Peyer's patch (tissue), 4 donors: ENCODE measurements at regions not wholly inside any gene's neighbourhood (a gene's known extent, or its start where the extent isn't known, plus 50 kb on each side); places are given as distances from the start of the nearest gene placed in this dataset.

Source experiments
- DNase-seq, 3 donors: peaks; one replicate each; pipeline ENCODE4 v3.0.0-alpha.2; 2017 to 2019
- H3K27ac ChIP-seq, 4 donors: fragments of 200-600 bp; sonication (generic); one replicate each; pipeline ENCODE4 v1.5.1; 2016 to 2019
- H3K27me3 ChIP-seq, 2 donors: fragments of 200-600 bp; sonication (generic); one replicate each; pipeline ENCODE4 v1.5.1; 2019
- H3K36me3 ChIP-seq, 3 donors: fragments of 200-600 bp; sonication (generic); one replicate each; pipeline ENCODE4 v1.5.1; 2016 to 2019
- H3K4me1 ChIP-seq, 4 donors: fragments of 200-600 bp; sonication (generic); one replicate each; pipeline ENCODE4 v1.5.1; 2016 to 2019
- H3K4me3 ChIP-seq, 4 donors: fragments of 200-600 bp; sonication (generic); 1 replicate in 3 of 4; 2 replicates in 1 of 4; pipeline ENCODE4 v1.5.1; 2016 to 2019; ENCODE audit warnings: mild to moderate bottlenecking in 1 of 4
- H3K9me3 ChIP-seq, 4 donors: fragments of 200-600 bp; sonication (generic); one replicate each; pipeline ENCODE4 v1.5.1; 2016 to 2019; ENCODE audit warnings: mild to moderate bottlenecking in 1 of 4
- CTCF ChIP-seq, 6 experiments: fragments of 450-650 bp in 4 of 6; fragments of 200-600 bp in 2 of 6; sonication (generic) in 1 of 6; IDR thresholded peaks; one replicate each; pipeline ENCODE4 v1.5.1; 2017 to 2019; ENCODE audit warnings: antibody characterized with exemption in 6 of 6, mild to moderate bottlenecking in 3 of 6, moderate library complexity in 1 of 6
- POLR2A ChIP-seq, 2 donors: fragments of 450-650 bp; IDR thresholded peaks; one replicate each; pipeline ENCODE4 v1.5.1; 2017; ENCODE audit warnings: antibody characterized with exemption in 2 of 2, mild to moderate bottlenecking in 2 of 2, moderate library complexity in 2 of 2

GRCh38 chr11:43549624-43550023, 130.9 kb upstream of the HSD17B12 start:
- no peak overlapping the region for H3K4me3 ChIP-seq
- no peaks in the 10 kb centered on the region for H3K36me3 ChIP-seq
- no peak for TF ChIP-seq POLR2A (IDR thresholded peaks at IDR 0.05)
- no peak for TF ChIP-seq CTCF (IDR thresholded peaks at IDR 0.05)
- no peak overlapping the region for H3K27ac ChIP-seq
- H3K9me3 ChIP-seq: no peaks in the 10 kb centered on the region
- no peaks in the 10 kb centered on the region for H3K27me3 ChIP-seq
- peaks cover 0 to 14% (median 0%) of the 10 kb centered on the region in 4 donors for H3K4me1 ChIP-seq
- no peak for DNase-seq

- H3K9me3 ChIP-seq: no peaks in the 10 kb centered on the region
- no peak overlapping the region for H3K27ac ChIP-seq
- H3K4me3 ChIP-seq: no peak overlapping the region
- no peak for DNase-seq
- H3K4me1 ChIP-seq: peaks cover 0 to 14% (median 0%) of the 10 kb centered on the region in 4 donors
- no peaks in the 10 kb centered on the region for H3K36me3 ChIP-seq
- H3K27me3 ChIP-seq: no peaks in the 10 kb centered on the region
- TF ChIP-seq CTCF (IDR thresholded peaks at IDR 0.05) (no peak), POLR2A (IDR thresholded peaks at IDR 0.05) (no peak)
Measured at GRCh38 chr11:43550714-43551113, 129.8 kb upstream of the HSD17B12 start.

GRCh38 chr11:43554148-43554473, 126.4 kb upstream of the HSD17B12 start:
- H3K27me3 ChIP-seq: peaks cover 0 to 6% of the 10 kb centered on the region in 2 donors
- H3K4me1 ChIP-seq: no peaks in the 10 kb centered on the region
- H3K4me3 ChIP-seq: no peak overlapping the region
- TF ChIP-seq CTCF (IDR thresholded peaks at IDR 0.05) (no peak), POLR2A (IDR thresholded peaks at IDR 0.05) (no peak)
- H3K27ac ChIP-seq: no peak overlapping the region
- no peaks in the 10 kb centered on the region for H3K36me3 ChIP-seq
- H3K9me3 ChIP-seq: no peaks in the 10 kb centered on the region
- DNase-seq: no peak

GRCh38 chr11:43555186-43555585, 125.4 kb upstream of the HSD17B12 start:
- no peak for DNase-seq
- Histone ChIP-seq H3K27ac (no peak overlapping the region), H3K9me3 (no peaks in the 10 kb centered on the region), H3K27me3 (peaks cover 0 to 6% of the 10 kb centered on the region in 2 donors), H3K36me3 (no peaks in the 10 kb centered on the region), H3K4me3 (no peak overlapping the region), H3K4me1 (no peaks in the 10 kb centered on the region)
- TF ChIP-seq POLR2A (IDR thresholded peaks at IDR 0.05) (no peak), CTCF (IDR thresholded peaks at IDR 0.05) (no peak)

GRCh38 chr11:43555816-43556611, 124.5 kb upstream of the HSD17B12 start:
- no peak overlapping the region for H3K27ac ChIP-seq
- no peaks in the 10 kb centered on the region for H3K36me3 ChIP-seq
- TF ChIP-seq CTCF (IDR thresholded peaks at IDR 0.05) (no peak), POLR2A (IDR thresholded peaks at IDR 0.05) (no peak)
- no peak for DNase-seq
- no peaks in the 10 kb centered on the region for H3K4me1 ChIP-seq
- no peaks in the 10 kb centered on the region for H3K9me3 ChIP-seq
- H3K4me3 ChIP-seq: no peak overlapping the region
- H3K27me3 ChIP-seq: peaks cover 0 to 6% of the 10 kb centered on the region in 2 donors
